Mesothelial cell of epicardium (in vitro differentiated cells): ENCODE measurements at regions not wholly inside any gene's neighbourhood (a gene's known extent, or its start where the extent isn't known, plus 50 kb on each side); places are given as distances from the start of the nearest gene placed in this dataset.

Source experiments
- DNase-seq, 2 experiments: peaks; one replicate each; pipeline ENCODE4 v3.0.0; 2021; ENCODE audit warnings: low spot score in 2 of 2; ENCODE audit not compliant: unreplicated experiment in 2 of 2
- H3K27ac Mint-ChIP-seq: 2 replicates; pipeline ENCODE4 v1.8.0; 2021; ENCODE audit warnings: mixed read lengths
- H3K27me3 Mint-ChIP-seq: 2 replicates; pipeline ENCODE4 v1.8.0; 2021; ENCODE audit warnings: low read depth, mixed read lengths
- H3K36me3 Mint-ChIP-seq: 2 replicates; pipeline ENCODE4 v1.8.0; 2021; ENCODE audit warnings: mixed read lengths
- H3K4me1 Mint-ChIP-seq: 2 replicates; pipeline ENCODE4 v1.8.0; 2021; ENCODE audit warnings: mixed read lengths
- H3K4me3 Mint-ChIP-seq: 2 replicates; pipeline ENCODE4 v1.8.0; 2021; ENCODE audit warnings: mild to moderate bottlenecking, moderate library complexity, mixed read lengths
- H3K9me3 Mint-ChIP-seq: 2 replicates; pipeline ENCODE4 v1.8.0; 2021; ENCODE audit warnings: mixed read lengths
- CTCF ChIP-seq: fragments of 200-600 bp; sonication (generic); IDR thresholded peaks from one replicate; pipeline ENCODE4 v1.5.0; 2021; ENCODE audit warnings: antibody characterized with exemption; ENCODE audit not compliant: unreplicated experiment

- Mint-ChIP-seq H3K27me3 (no peaks in the 10 kb centered on the region), H3K4me1 (peaks cover 34% of the 10 kb centered on the region), H3K9me3 (no peaks in the 10 kb centered on the region), H3K4me3 (no peak overlapping the region), H3K27ac (no peak overlapping the region), H3K36me3 (no peaks in the 10 kb centered on the region)
- no peak for DNase-seq
- TF ChIP-seq CTCF = no peak
Observed at GRCh38 chr9:87065981-87066380, 118.7 kb upstream of the GAS1 start.

- H3K4me3 Mint-ChIP-seq = no peak overlapping the region
- DNase-seq = no peak
- peaks cover 27% of the 10 kb centered on the region for H3K4me1 Mint-ChIP-seq
- H3K27me3 Mint-ChIP-seq = no peaks in the 10 kb centered on the region
- H3K36me3 Mint-ChIP-seq = no peaks in the 10 kb centered on the region
- H3K9me3 Mint-ChIP-seq = no peaks in the 10 kb centered on the region
- TF ChIP-seq CTCF = no peak
- no peak overlapping the region for H3K27ac Mint-ChIP-seq
Observed at GRCh38 chr9:87067426-87067825, 120.1 kb upstream of the GAS1 start.

GRCh38 chr9:87068177-87068840 lies 121.0 kb upstream of the GAS1 start:
- Mint-ChIP-seq H3K9me3 (no peaks in the 10 kb centered on the region), H3K4me1 (peaks cover 26% of the 10 kb centered on the region), H3K4me3 (no peak overlapping the region), H3K27ac (no peak overlapping the region), H3K27me3 (no peaks in the 10 kb centered on the region), H3K36me3 (no peaks in the 10 kb centered on the region)
- no peak for TF ChIP-seq CTCF
- DNase-seq = no peak

GRCh38 chr9:87069690-87070089 lies 122.4 kb upstream of the GAS1 start:
- Mint-ChIP-seq H3K4me3 (no peak overlapping the region), H3K27ac (no peak overlapping the region), H3K27me3 (no peaks in the 10 kb centered on the region), H3K36me3 (no peaks in the 10 kb centered on the region), H3K4me1 (peaks cover 12% of the 10 kb centered on the region), H3K9me3 (no peaks in the 10 kb centered on the region)
- no peak for DNase-seq
- TF ChIP-seq CTCF = no peak

GRCh38 chr9:87070336-87070735 lies 123.0 kb upstream of the GAS1 start:
- no peak for TF ChIP-seq CTCF
- H3K9me3 Mint-ChIP-seq = no peaks in the 10 kb centered on the region
- no peak overlapping the region for H3K27ac Mint-ChIP-seq
- H3K4me3 Mint-ChIP-seq = no peak overlapping the region
- peaks cover 12% of the 10 kb centered on the region for H3K4me1 Mint-ChIP-seq
- no peaks in the 10 kb centered on the region for H3K36me3 Mint-ChIP-seq
- DNase-seq = no peak
- H3K27me3 Mint-ChIP-seq = no peaks in the 10 kb centered on the region

- no peaks in the 10 kb centered on the region for H3K9me3 Mint-ChIP-seq
- no peak for DNase-seq
- no peaks in the 10 kb centered on the region for H3K27me3 Mint-ChIP-seq
- H3K4me3 Mint-ChIP-seq = no peak overlapping the region
- no peaks in the 10 kb centered on the region for H3K36me3 Mint-ChIP-seq
- no peak overlapping the region for H3K27ac Mint-ChIP-seq
- TF ChIP-seq CTCF = no peak
- H3K4me1 Mint-ChIP-seq = peaks cover 12% of the 10 kb centered on the region
Observed at GRCh38 chr9:87071473-87071872, 124.2 kb upstream of the GAS1 start.
